Astrocyte (in vitro differentiated cells and primary cell): ENCODE measurements at regions not wholly inside any gene's neighbourhood (a gene's known extent, or its start where the extent isn't known, plus 50 kb on each side); places are given as distances from the start of the nearest gene placed in this dataset.

Experiments used
- DNase-seq: peaks from one replicate; pipeline ENCODE4 v3.0.0-alpha.2; 2010; ENCODE audit warnings: low read depth
- FAIRE-seq: peaks from 2 replicates; lab custom pipeline; 2011; peaks lifted over from hg19 to GRCh38; lab: Jason Lieb, UNC
- H2AFZ ChIP-seq: 2 replicates; pipeline ENCODE4 v1.6.0; 2012; ENCODE audit warnings: low read depth, low read length, inconsistent platforms
- H3K27ac ChIP-seq: 2 replicates; pipeline ENCODE4 v1.5.1; 2011; ENCODE audit warnings: low read depth, low read length, inconsistent platforms
- H3K27me3 ChIP-seq: 2 replicates; pipeline ENCODE4 v1.6.0; 2011; ENCODE audit warnings: low read length, inconsistent platforms; ENCODE audit not compliant: insufficient read depth
- H3K36me3 ChIP-seq: 2 replicates; pipeline ENCODE4 v1.5.1; 2011; ENCODE audit warnings: low read length, inconsistent platforms; ENCODE audit not compliant: insufficient read depth
- H3K4me1 ChIP-seq: 2 replicates; pipeline ENCODE4 v1.5.1; 2011; ENCODE audit warnings: low read length, inconsistent platforms; ENCODE audit not compliant: insufficient read depth
- H3K4me2 ChIP-seq: 2 replicates; pipeline ENCODE4 v1.6.0; 2012; ENCODE audit warnings: low read length, inconsistent platforms
- H3K4me3 ChIP-seq: 2 replicates; pipeline ENCODE4 v1.5.1; 2011; ENCODE audit warnings: low read depth, mild to moderate bottlenecking, low read length, inconsistent platforms; ENCODE audit not compliant: insufficient read depth
- H3K79me2 ChIP-seq: 2 replicates; pipeline ENCODE4 v1.6.0; 2012; ENCODE audit warnings: mild to moderate bottlenecking, low read length, inconsistent platforms; ENCODE audit not compliant: insufficient read depth
- H3K9ac ChIP-seq: 2 replicates; pipeline ENCODE4 v1.6.0; 2012; ENCODE audit warnings: mild to moderate bottlenecking, low read length, inconsistent platforms
- H3K9me3 ChIP-seq: 2 replicates; pipeline ENCODE4 v1.5.1; 2012; ENCODE audit warnings: low read depth, mild to moderate bottlenecking, low read length, inconsistent platforms; ENCODE audit not compliant: insufficient read depth
- H4K20me1 ChIP-seq: 2 replicates; pipeline ENCODE4 v1.6.0; 2012; ENCODE audit warnings: low read length, inconsistent platforms; ENCODE audit not compliant: insufficient read depth
- H3K27ac Mint-ChIP-seq: one replicate; pipeline ENCODE4 v1.8.0; 2021; ENCODE audit warnings: mild to moderate bottlenecking, mixed read lengths; ENCODE audit not compliant: unreplicated experiment
- H3K27me3 Mint-ChIP-seq: one replicate; pipeline ENCODE4 v1.8.0; 2021; ENCODE audit warnings: low read depth, mixed read lengths; ENCODE audit not compliant: unreplicated experiment
- H3K36me3 Mint-ChIP-seq: one replicate; pipeline ENCODE4 v1.8.0; 2021; ENCODE audit warnings: low read depth, mixed read lengths; ENCODE audit not compliant: unreplicated experiment
- H3K4me1 Mint-ChIP-seq: one replicate; pipeline ENCODE4 v1.8.0; 2021; ENCODE audit warnings: low read depth, mixed read lengths; ENCODE audit not compliant: unreplicated experiment
- H3K4me3 Mint-ChIP-seq: one replicate; pipeline ENCODE4 v1.8.0; 2021; ENCODE audit warnings: mild to moderate bottlenecking, moderate library complexity, mixed read lengths; ENCODE audit not compliant: unreplicated experiment
- H3K9me3 Mint-ChIP-seq: one replicate; pipeline ENCODE4 v1.8.0; 2021; ENCODE audit warnings: mild to moderate bottlenecking, mixed read lengths; ENCODE audit not compliant: unreplicated experiment
- EZH2 ChIP-seq: IDR thresholded peaks from 2 replicates; pipeline ENCODE4 v1.6.1; 2012; ENCODE audit warnings: mild to moderate bottlenecking, low read length, inconsistent platforms; ENCODE audit not compliant: insufficient read depth
- TF ChIP-seq, protein P1 (sequence below): IDR thresholded peaks from 2 replicates; pipeline ENCODE4 v1.5.1; 2011; ENCODE audit warnings: low read depth, mild to moderate bottlenecking, inconsistent platforms, low read length, moderate library complexity; ENCODE audit not compliant: insufficient read depth

GRCh38 chr10:109668154-109668665 lies 255.1 kb downstream of the XPNPEP1 start:
- Histone ChIP-seq H3K27me3 (no peaks in the 10 kb centered on the region), H2AFZ (no peak overlapping the region), H3K27ac (no peak overlapping the region), H3K79me2 (no peaks in the 10 kb centered on the region), H3K36me3 (no peaks in the 10 kb centered on the region), H3K9me3 (peaks cover 14% of the 10 kb centered on the region), H3K9ac (no peak overlapping the region), H3K4me1 (no peaks in the 10 kb centered on the region), H3K4me2 (no peak overlapping the region), H4K20me1 (no peaks in the 10 kb centered on the region), H3K4me3 (no peak overlapping the region)
- H3K27me3 Mint-ChIP-seq = no peaks in the 10 kb centered on the region
- no peak for DNase-seq
- TF ChIP-seq EZH2 = no peak
- TF ChIP-seq, protein P1, sequence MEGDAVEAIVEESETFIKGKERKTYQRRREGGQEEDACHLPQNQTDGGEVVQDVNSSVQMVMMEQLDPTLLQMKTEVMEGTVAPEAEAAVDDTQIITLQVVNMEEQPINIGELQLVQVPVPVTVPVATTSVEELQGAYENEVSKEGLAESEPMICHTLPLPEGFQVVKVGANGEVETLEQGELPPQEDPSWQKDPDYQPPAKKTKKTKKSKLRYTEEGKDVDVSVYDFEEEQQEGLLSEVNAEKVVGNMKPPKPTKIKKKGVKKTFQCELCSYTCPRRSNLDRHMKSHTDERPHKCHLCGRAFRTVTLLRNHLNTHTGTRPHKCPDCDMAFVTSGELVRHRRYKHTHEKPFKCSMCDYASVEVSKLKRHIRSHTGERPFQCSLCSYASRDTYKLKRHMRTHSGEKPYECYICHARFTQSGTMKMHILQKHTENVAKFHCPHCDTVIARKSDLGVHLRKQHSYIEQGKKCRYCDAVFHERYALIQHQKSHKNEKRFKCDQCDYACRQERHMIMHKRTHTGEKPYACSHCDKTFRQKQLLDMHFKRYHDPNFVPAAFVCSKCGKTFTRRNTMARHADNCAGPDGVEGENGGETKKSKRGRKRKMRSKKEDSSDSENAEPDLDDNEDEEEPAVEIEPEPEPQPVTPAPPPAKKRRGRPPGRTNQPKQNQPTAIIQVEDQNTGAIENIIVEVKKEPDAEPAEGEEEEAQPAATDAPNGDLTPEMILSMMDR = no peak
- no peaks in the 10 kb centered on the region for H3K9me3 Mint-ChIP-seq
- H3K4me1 Mint-ChIP-seq = no peaks in the 10 kb centered on the region
- FAIRE-seq = no peak
- no peak overlapping the region for H3K4me3 Mint-ChIP-seq
- no peak overlapping the region for H3K27ac Mint-ChIP-seq
- H3K36me3 Mint-ChIP-seq = peaks cover 2% of the 10 kb centered on the region

DNA sequence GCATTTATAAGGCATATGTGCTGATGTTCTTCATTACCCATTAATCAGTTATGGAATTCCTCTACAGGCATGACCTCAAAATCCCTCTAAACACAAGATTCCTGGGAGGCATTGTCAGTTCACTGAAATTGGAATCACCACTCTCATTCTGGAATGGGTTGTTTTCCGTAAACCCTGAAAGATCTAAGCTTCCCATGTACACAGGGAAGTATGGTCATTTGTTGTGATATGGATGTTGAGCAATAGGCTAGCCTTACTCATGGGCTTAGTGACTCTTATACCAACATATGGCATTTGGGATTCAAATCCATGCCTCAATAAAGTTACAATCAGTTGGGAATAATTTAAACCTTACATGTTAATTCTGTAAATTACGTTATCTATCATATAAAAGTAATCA lies 258.0 kb downstream of the XPNPEP1 start:
- H3K4me3 Mint-ChIP-seq = no peak overlapping the region
- Histone ChIP-seq H3K4me2 (no peak overlapping the region), H3K79me2 (no peaks in the 10 kb centered on the region), H3K4me1 (no peaks in the 10 kb centered on the region), H3K9ac (no peak overlapping the region), H3K27me3 (no peaks in the 10 kb centered on the region), H3K9me3 (peaks cover 19% of the 10 kb centered on the region), H3K4me3 (no peak overlapping the region), H4K20me1 (no peaks in the 10 kb centered on the region), H3K36me3 (no peaks in the 10 kb centered on the region), H2AFZ (no peak overlapping the region), H3K27ac (no peak overlapping the region)
- H3K9me3 Mint-ChIP-seq = no peaks in the 10 kb centered on the region
- no peak for FAIRE-seq
- H3K4me1 Mint-ChIP-seq = no peaks in the 10 kb centered on the region
- TF ChIP-seq, protein P1 = no peak
- no peak for TF ChIP-seq EZH2
- H3K27me3 Mint-ChIP-seq = peaks cover 3% of the 10 kb centered on the region
- peaks cover 2% of the 10 kb centered on the region for H3K36me3 Mint-ChIP-seq
- no peak for DNase-seq
- H3K27ac Mint-ChIP-seq = no peak overlapping the region

- Mint-ChIP-seq H3K9me3 (no peaks in the 10 kb centered on the region), H3K36me3 (peaks cover 2% of the 10 kb centered on the region), H3K4me1 (no peaks in the 10 kb centered on the region), H3K27ac (no peak overlapping the region), H3K4me3 (no peak overlapping the region), H3K27me3 (peaks cover 5% of the 10 kb centered on the region)
- peaks cover 19% of the 10 kb centered on the region for H3K9me3 ChIP-seq
- no peak overlapping the region for H3K9ac ChIP-seq
- no peak overlapping the region for H2AFZ ChIP-seq
- no peak overlapping the region for H3K27ac ChIP-seq
- FAIRE-seq (no peak), DNase-seq (no peak)
- no peak overlapping the region for H3K4me2 ChIP-seq
- no peak overlapping the region for H3K4me3 ChIP-seq
- no peaks in the 10 kb centered on the region for H4K20me1 ChIP-seq
- TF ChIP-seq EZH2 = no peak
- TF ChIP-seq, protein P1 = no peak
- H3K27me3 ChIP-seq = no peaks in the 10 kb centered on the region
- H3K4me1 ChIP-seq = no peaks in the 10 kb centered on the region
- no peaks in the 10 kb centered on the region for H3K79me2 ChIP-seq
- no peaks in the 10 kb centered on the region for H3K36me3 ChIP-seq
Measured at GRCh38 chr10:109664554-109664953, 258.8 kb downstream of the XPNPEP1 start.
